ENCODE measurements at regions not wholly inside any gene's neighbourhood (a gene's known extent, or its start where the extent isn't known, plus 50 kb on each side); places are given as distances from the start of the nearest gene placed in this dataset.

DNA sequence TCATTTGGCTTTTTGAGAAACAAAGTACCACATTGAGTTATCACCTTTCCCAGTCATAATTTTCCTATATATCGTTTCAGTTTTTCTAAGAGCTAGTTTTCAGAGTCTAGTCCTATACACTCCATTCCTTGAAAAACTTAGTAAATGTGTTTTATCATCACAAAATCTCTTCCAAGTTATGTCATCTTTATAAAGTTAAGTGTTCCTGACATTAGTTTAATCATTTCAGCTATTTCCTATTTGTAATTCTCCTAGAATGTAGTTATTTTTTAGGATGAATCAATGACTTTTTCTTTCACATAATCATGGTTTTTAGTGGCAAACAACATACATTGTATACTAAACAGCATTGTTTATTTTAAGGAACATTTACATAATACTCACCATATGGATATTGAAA is 191.7 kb upstream of the BET1 start:
- no peaks in the 10 kb centered on the region for H3K4me1 ChIP-seq (ENCODE audit: insufficient read depth, low read length)
- ChIA-PET CTCF (no interaction called here), POLR2A (no interaction called here)
- H3K27ac Mint-ChIP-seq = no peak overlapping the region
- no peaks in the 10 kb centered on the region for H3K36me3 Mint-ChIP-seq
- H3K27me3 Mint-ChIP-seq = no peaks in the 10 kb centered on the region
- H3K9me3 Mint-ChIP-seq = peaks cover 0 to 4% (median 2%) of the 10 kb centered on the region in 5 donors
- no peaks in the 10 kb centered on the region for H3K9me3 ChIP-seq (ENCODE audit: low read length)
- no peaks in the 10 kb centered on the region for H3K4me1 Mint-ChIP-seq
- H3K4me3 ChIP-seq (ENCODE audit: low read length) = no peak overlapping the region
- no peak for DNase-seq
- H3K27ac ChIP-seq (ENCODE audit: low read depth, low read length) = no peak overlapping the region
- no peaks in the 10 kb centered on the region for H3K27me3 ChIP-seq (ENCODE audit: insufficient read depth, low read length, poor library complexity, severe bottlenecking)
- no peak overlapping the region for H3K4me3 Mint-ChIP-seq
- H3K36me3 ChIP-seq (ENCODE audit: insufficient read depth, low read length) = no peaks in the 10 kb centered on the region

DNA sequence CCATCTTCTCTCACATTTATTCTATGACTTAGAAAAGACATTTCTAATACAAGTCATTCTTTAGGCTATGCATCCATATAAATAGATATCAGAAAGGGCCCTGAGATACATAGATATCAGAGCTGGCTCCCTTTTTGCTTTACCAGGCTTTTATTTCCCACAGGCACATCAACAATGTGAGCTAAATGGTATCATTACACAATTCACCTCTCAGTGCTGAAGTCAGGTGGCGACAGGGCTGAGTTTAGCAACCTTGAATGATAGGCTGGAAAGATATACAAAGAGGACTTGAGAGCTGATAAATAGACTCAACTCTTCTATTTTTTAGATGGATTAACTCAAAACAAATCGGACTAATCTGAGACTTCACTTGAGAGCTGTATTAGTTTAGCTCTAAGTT is 189.2 kb upstream of the COL1A2 start:
- H3K27ac Mint-ChIP-seq = no peak overlapping the region
- no peaks in the 10 kb centered on the region for H3K4me1 ChIP-seq (ENCODE audit: insufficient read depth, low read length)
- CTCF ChIA-PET = no interaction called here
- no peaks in the 10 kb centered on the region for H3K4me1 Mint-ChIP-seq
- H3K27ac ChIP-seq (ENCODE audit: low read depth, low read length) = no peak overlapping the region
- peaks cover 0 to 5% (median 0%) of the 10 kb centered on the region in 5 donors for H3K9me3 Mint-ChIP-seq
- DNase-seq = no peak
- H3K27me3 ChIP-seq (ENCODE audit: insufficient read depth, low read length, poor library complexity, severe bottlenecking) = no peaks in the 10 kb centered on the region
- POLR2A ChIA-PET = no interaction called here
- H3K36me3 ChIP-seq (ENCODE audit: insufficient read depth, low read length) = no peaks in the 10 kb centered on the region
- no peak overlapping the region for H3K4me3 Mint-ChIP-seq
- no peaks in the 10 kb centered on the region for H3K36me3 Mint-ChIP-seq
- H3K9me3 ChIP-seq (ENCODE audit: low read length) = no peaks in the 10 kb centered on the region
- H3K27me3 Mint-ChIP-seq = no peaks in the 10 kb centered on the region
- no peak overlapping the region for H3K4me3 ChIP-seq (ENCODE audit: low read length)

DNA sequence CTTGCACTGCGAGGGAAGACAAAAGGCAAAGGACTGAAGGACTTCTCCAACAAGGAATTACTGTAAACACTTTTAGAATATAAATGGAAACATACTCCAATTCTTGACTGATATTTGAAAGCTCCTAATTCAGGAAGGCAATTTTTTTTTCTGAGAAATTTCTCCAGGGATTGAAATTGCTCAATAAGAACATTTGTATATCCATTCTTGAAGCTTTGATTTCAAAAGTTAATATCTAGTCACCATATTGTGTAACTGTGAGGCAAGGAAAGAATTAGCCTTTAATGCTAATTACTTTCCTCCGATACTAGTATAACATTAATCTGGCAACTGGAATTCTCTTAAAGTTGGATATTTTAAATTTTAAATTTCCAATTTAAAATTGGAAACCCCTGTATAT is 188.4 kb upstream of the COL1A2 start:
- H3K27ac Mint-ChIP-seq = no peak overlapping the region
- no peaks in the 10 kb centered on the region for H3K36me3 Mint-ChIP-seq
- Histone ChIP-seq H3K4me1 (ENCODE audit: insufficient read depth, low read length) (no peaks in the 10 kb centered on the region), H3K4me3 (ENCODE audit: low read length) (no peak overlapping the region), H3K27me3 (ENCODE audit: insufficient read depth, low read length, poor library complexity, severe bottlenecking) (no peaks in the 10 kb centered on the region), H3K27ac (ENCODE audit: low read depth, low read length) (no peak overlapping the region), H3K9me3 (ENCODE audit: low read length) (no peaks in the 10 kb centered on the region), H3K36me3 (ENCODE audit: insufficient read depth, low read length) (no peaks in the 10 kb centered on the region)
- H3K4me3 Mint-ChIP-seq = no peak overlapping the region
- peaks cover 0 to 5% (median 0%) of the 10 kb centered on the region in 5 donors for H3K9me3 Mint-ChIP-seq
- DNase-seq = no peak
- ChIA-PET POLR2A (no interaction called here), CTCF (no interaction called here)
- H3K27me3 Mint-ChIP-seq = no peaks in the 10 kb centered on the region
- no peaks in the 10 kb centered on the region for H3K4me1 Mint-ChIP-seq

DNA sequence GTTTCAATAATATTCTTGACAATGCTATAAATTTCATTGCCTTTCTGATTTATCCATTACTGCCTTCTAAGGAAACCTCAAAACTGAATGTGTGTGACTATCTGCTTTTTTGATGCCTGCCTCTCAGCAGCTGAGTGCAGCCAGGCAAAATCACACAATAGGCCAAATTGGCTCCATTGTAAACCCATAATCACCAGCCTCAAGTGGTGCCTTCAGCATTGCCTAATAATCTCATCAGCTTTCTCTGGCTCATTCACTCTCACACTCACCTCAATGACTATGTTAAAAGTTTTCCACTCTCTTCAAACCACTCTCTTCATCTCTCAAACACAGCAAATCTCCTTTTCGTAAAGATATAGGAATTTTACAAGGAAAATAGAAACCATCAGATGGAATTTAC is 182.5 kb upstream of the COL1A2 start:
- H3K36me3 Mint-ChIP-seq = no peaks in the 10 kb centered on the region
- peaks cover 0 to 7% (median 0%) of the 10 kb centered on the region in 5 donors for H3K9me3 Mint-ChIP-seq

DNA sequence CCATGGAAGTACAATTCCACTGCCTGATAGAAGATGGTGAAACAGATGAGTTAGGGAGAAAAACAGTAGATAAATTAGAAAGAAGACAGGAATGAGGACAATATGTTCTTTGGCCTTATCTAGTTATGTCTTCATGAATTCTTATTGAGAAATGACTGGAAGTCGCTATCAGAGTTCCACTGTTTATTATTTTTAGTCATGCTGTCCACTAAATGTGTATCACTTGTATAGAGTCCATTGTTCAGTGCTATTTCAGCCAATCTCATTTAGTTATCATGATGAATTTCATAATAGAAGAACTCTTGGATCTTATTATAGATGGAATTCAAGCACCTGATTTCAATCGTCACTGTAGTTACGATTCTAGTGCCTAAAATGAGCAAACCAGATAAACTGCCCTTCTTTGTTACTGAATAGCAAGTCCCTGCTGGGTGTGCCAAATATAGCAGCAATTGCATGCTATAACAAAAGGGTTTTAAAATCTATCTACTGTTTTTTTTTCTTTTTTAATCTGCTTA is 177.7 kb upstream of the COL1A2 start:
- ChIA-PET POLR2A (no interaction called here), CTCF (no interaction called here)
- Mint-ChIP-seq H3K27ac (no peak overlapping the region), H3K27me3 (peaks cover 0 to 2% of the 10 kb centered on the region in 2 donors), H3K4me3 (no peak overlapping the region), H3K36me3 (no peaks in the 10 kb centered on the region), H3K4me1 (no peaks in the 10 kb centered on the region), H3K9me3 (peaks cover 0 to 9% (median 3%) of the 10 kb centered on the region in 5 donors)
- H3K4me1 ChIP-seq (ENCODE audit: insufficient read depth, low read length) = no peaks in the 10 kb centered on the region
- H3K27ac ChIP-seq (ENCODE audit: low read depth, low read length) = no peak overlapping the region
- no peak for DNase-seq
- no peaks in the 10 kb centered on the region for H3K36me3 ChIP-seq (ENCODE audit: insufficient read depth, low read length)
- no peaks in the 10 kb centered on the region for H3K9me3 ChIP-seq (ENCODE audit: low read length)
- H3K27me3 ChIP-seq (ENCODE audit: insufficient read depth, low read length, poor library complexity, severe bottlenecking) = no peaks in the 10 kb centered on the region
- H3K4me3 ChIP-seq (ENCODE audit: low read length) = no peak overlapping the region

More for the DNA sequence above, 182.5 kb upstream of the COL1A2 start:
- Histone ChIP-seq H3K27ac (ENCODE audit: low read depth, low read length) (no peak overlapping the region), H3K9me3 (ENCODE audit: low read length) (no peaks in the 10 kb centered on the region), H3K4me3 (ENCODE audit: low read length) (no peak overlapping the region), H3K36me3 (ENCODE audit: insufficient read depth, low read length) (no peaks in the 10 kb centered on the region), H3K4me1 (ENCODE audit: insufficient read depth, low read length) (no peaks in the 10 kb centered on the region), H3K27me3 (ENCODE audit: insufficient read depth, low read length, poor library complexity, severe bottlenecking) (no peaks in the 10 kb centered on the region)
- Mint-ChIP-seq H3K4me1 (no peaks in the 10 kb centered on the region), H3K27ac (no peak overlapping the region), H3K4me3 (no peak overlapping the region), H3K27me3 (peaks cover 0 to 2% of the 10 kb centered on the region in 2 donors)
- no peak for DNase-seq
- POLR2A ChIA-PET = no interaction called here
- CTCF ChIA-PET = no interaction called here

DNA sequence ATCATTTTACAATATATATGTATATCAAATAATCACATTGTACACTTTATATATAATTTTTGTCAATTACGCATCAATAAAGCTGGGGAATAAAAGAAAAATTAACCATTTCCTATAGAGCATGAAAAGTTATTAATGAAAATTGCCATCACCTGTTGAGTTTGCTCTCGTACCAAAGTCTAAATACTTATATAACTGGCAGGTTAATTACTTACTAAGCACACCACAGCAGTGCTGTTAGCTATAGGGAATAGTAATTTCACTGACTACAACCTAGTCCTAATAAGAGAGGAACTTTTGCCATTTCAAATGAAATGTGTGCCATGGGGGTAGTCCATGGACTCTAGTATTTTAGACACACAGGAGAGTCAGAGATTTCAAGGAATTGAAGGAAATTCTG is 176.9 kb upstream of the COL1A2 start:
- H3K27ac Mint-ChIP-seq = no peak overlapping the region

DNA sequence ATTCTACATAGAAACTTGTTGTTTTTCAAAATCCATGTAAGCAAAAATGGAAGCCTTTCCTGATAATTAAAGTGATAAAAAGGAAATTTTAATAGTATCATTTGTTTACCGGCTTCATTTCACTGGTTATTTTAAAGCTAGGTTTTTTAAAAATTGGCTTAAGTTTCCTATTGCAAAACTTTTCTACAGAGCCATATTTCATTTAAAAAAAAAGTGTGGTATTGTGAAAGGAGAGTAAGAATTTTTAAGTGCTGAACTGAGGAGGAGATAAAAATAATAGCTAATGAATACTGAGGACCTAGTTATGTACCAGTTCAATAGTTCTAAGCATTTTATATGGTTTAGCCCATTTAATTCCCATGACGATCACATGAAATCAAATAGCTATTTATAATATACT is 172.2 kb upstream of the COL1A2 start:
- Histone ChIP-seq H3K27ac (ENCODE audit: low read depth, low read length) (no peak overlapping the region), H3K4me3 (ENCODE audit: low read length) (no peak overlapping the region), H3K36me3 (ENCODE audit: insufficient read depth, low read length) (no peaks in the 10 kb centered on the region), H3K4me1 (ENCODE audit: insufficient read depth, low read length) (no peaks in the 10 kb centered on the region), H3K9me3 (ENCODE audit: low read length) (no peaks in the 10 kb centered on the region), H3K27me3 (ENCODE audit: insufficient read depth, low read length, poor library complexity, severe bottlenecking) (no peaks in the 10 kb centered on the region)
- H3K36me3 Mint-ChIP-seq = no peaks in the 10 kb centered on the region
- H3K4me1 Mint-ChIP-seq = no peaks in the 10 kb centered on the region
- ChIA-PET CTCF (interaction anchor here (1.4 kb wide), 1 partner anchor 10 kb away, joined by 3 read pairs; no protein-coding TSS in a partner anchor), POLR2A (no interaction called here)
- H3K4me3 Mint-ChIP-seq = no peak overlapping the region
- H3K9me3 Mint-ChIP-seq = peaks cover 0 to 9% (median 2%) of the 10 kb centered on the region in 5 donors
- no peaks in the 10 kb centered on the region for H3K27me3 Mint-ChIP-seq
- DNase-seq = no peak
- H3K27ac Mint-ChIP-seq = no peak overlapping the region

More for the DNA sequence above, 176.9 kb upstream of the COL1A2 start:
- CTCF ChIA-PET = no interaction called here
- no peak overlapping the region for H3K4me3 Mint-ChIP-seq
- POLR2A ChIA-PET = no interaction called here
- H3K27me3 ChIP-seq (ENCODE audit: insufficient read depth, low read length, poor library complexity, severe bottlenecking) = no peaks in the 10 kb centered on the region
- H3K36me3 ChIP-seq (ENCODE audit: insufficient read depth, low read length) = no peaks in the 10 kb centered on the region
- H3K9me3 Mint-ChIP-seq = peaks cover 0 to 9% (median 3%) of the 10 kb centered on the region in 5 donors
- no peak overlapping the region for H3K4me3 ChIP-seq (ENCODE audit: low read length)
- H3K9me3 ChIP-seq (ENCODE audit: low read length) = no peaks in the 10 kb centered on the region
- H3K4me1 Mint-ChIP-seq = no peaks in the 10 kb centered on the region
- H3K4me1 ChIP-seq (ENCODE audit: insufficient read depth, low read length) = no peaks in the 10 kb centered on the region
- peaks cover 0 to 2% of the 10 kb centered on the region in 2 donors for H3K27me3 Mint-ChIP-seq
- H3K27ac ChIP-seq (ENCODE audit: low read depth, low read length) = no peak overlapping the region
- no peak for DNase-seq
- no peaks in the 10 kb centered on the region for H3K36me3 Mint-ChIP-seq

DNA sequence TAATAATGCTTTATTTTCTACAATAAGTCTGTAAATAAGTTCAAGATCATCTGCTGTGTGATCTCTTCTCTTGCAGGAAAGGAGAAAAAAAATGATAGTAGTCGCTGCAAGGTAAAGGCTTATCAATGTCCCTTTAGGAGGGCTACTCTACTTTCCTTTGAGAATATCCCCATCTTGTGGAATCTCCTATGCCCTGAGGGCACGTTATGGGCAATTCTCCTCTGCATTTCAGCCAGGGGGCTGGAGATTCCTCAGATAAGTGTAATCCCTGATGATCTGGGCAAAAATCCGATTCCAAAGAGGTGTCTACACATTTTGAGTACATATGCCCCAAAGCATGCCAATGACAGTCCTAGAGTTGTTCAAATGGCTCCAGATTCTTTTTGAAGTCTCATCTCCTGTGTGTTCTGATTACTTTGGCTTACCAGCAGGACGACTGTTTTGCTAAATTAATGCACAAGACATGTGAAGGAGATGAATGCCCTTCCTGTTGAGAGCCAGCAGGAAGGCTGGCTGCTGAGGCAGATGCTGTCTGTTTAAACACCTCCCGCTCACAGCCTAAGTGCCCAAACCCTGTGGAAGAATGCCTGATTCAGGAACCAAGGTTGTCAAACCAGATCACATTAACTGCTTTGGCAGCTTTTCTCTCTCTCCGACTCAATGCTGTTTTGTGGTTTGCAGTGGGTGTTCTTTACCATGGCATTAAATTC is 171.2 kb upstream of the COL1A2 start:
- Mint-ChIP-seq H3K4me3 (no peak overlapping the region), H3K9me3 (peaks cover 0 to 4% (median 2%) of the 10 kb centered on the region in 5 donors), H3K27me3 (no peaks in the 10 kb centered on the region), H3K36me3 (no peaks in the 10 kb centered on the region), H3K27ac (no peak overlapping the region), H3K4me1 (no peaks in the 10 kb centered on the region)
- Histone ChIP-seq H3K9me3 (ENCODE audit: low read length) (no peaks in the 10 kb centered on the region), H3K4me3 (ENCODE audit: low read length) (no peak overlapping the region), H3K27me3 (ENCODE audit: insufficient read depth, low read length, poor library complexity, severe bottlenecking) (no peaks in the 10 kb centered on the region), H3K27ac (ENCODE audit: low read depth, low read length) (no peak overlapping the region), H3K36me3 (ENCODE audit: insufficient read depth, low read length) (no peaks in the 10 kb centered on the region), H3K4me1 (ENCODE audit: insufficient read depth, low read length) (no peaks in the 10 kb centered on the region)
- ChIA-PET CTCF (interaction anchor here (1.4 kb wide), 1 partner anchor 9 kb away, joined by 3 read pairs; no protein-coding TSS in a partner anchor), POLR2A (no interaction called here)
- DNase-seq = no peak
